HepG2 (cell line): ENCODE measurements at regions not wholly inside any gene's neighbourhood (a gene's known extent, or its start where the extent isn't known, plus 50 kb on each side); places are given as distances from the start of the nearest gene placed in this dataset.

Experiments
- AHDC1 ChIP-seq: sonication (generic); formaldehyde crosslinking; IDR thresholded peaks from 2 replicates; pipeline ENCODE4 v1.5.1; 2020; ENCODE audit warnings: mild to moderate bottlenecking, missing genetic modification reagents, borderline replicate concordance
- DDIT3 ChIP-seq: sonication (generic); formaldehyde crosslinking; IDR thresholded peaks from 2 replicates; pipeline ENCODE4 v1.4.0; 2020; ENCODE audit warnings: mild to moderate bottlenecking, missing genetic modification reagents
- ELF3 ChIP-seq: IDR thresholded peaks from 2 replicates; pipeline ENCODE4 v1.6.1; 2016; ENCODE audit warnings: missing genetic modification reagents, missing compliant biosample characterization
- FOSL1 ChIP-seq: sonication (generic); formaldehyde crosslinking; IDR thresholded peaks from 2 replicates; pipeline ENCODE4 v1.9.0; 2021; ENCODE audit warnings: missing genetic modification reagents, borderline replicate concordance
- FOXA3 ChIP-seq: IDR thresholded peaks from 2 replicates; pipeline ENCODE4 v1.6.1; 2016; ENCODE audit warnings: missing genetic modification reagents, missing compliant biosample characterization
- FOXK1 ChIP-seq: sonication (generic); formaldehyde crosslinking; IDR thresholded peaks from 2 replicates; pipeline ENCODE4 v1.4.0; 2020; ENCODE audit warnings: low read depth, missing genetic modification reagents, borderline replicate concordance
- LCORL ChIP-seq, 2 experiments: fragments of 450-650 bp in 1 of 2; sonication (generic) in 1 of 2; formaldehyde crosslinking in 1 of 2; IDR thresholded peaks; 2 replicates each; pipeline versions ENCODE4 v1.5.0 to v1.6.1; 2017 to 2020; ENCODE audit warnings: antibody characterized with exemption in 1 of 2, missing genetic modification reagents in 1 of 2
- NAIF1 ChIP-seq: sonication (generic); formaldehyde crosslinking; IDR thresholded peaks from 2 replicates; pipeline ENCODE4 v1.5.0; 2020; ENCODE audit warnings: mild to moderate bottlenecking, missing genetic modification reagents, borderline replicate concordance
- RAD21 ChIP-seq: fragments of 450-650 bp; formaldehyde crosslinking; IDR thresholded peaks from 2 replicates; pipeline ENCODE4 v1.5.0; 2020; ENCODE audit warnings: mild to moderate bottlenecking
- SMARCE1 ChIP-seq: fragments of 450-650 bp; IDR thresholded peaks from 2 replicates; pipeline ENCODE4 v1.6.1; 2017; ENCODE audit warnings: borderline replicate concordance
- SPEN ChIP-seq: sonication (generic); formaldehyde crosslinking; IDR thresholded peaks from 2 replicates; pipeline ENCODE4 v1.5.1; 2020; ENCODE audit warnings: low read depth, mild to moderate bottlenecking, missing genetic modification reagents
- ZBTB20 ChIP-seq: sonication (generic); formaldehyde crosslinking; IDR thresholded peaks from 2 replicates; pipeline ENCODE4 v1.8.1; 2023; ENCODE audit warnings: missing genetic modification reagents, low read depth, mild to moderate bottlenecking, borderline replicate concordance
- ZNF20 ChIP-seq: sonication (generic); formaldehyde crosslinking; IDR thresholded peaks from 2 replicates; pipeline ENCODE4 v1.4.0; 2020; ENCODE audit warnings: mild to moderate bottlenecking, moderate library complexity, missing genetic modification reagents
- ZNF260 ChIP-seq: sonication (generic); formaldehyde crosslinking; IDR thresholded peaks from 2 replicates; pipeline ENCODE4 v1.4.0; 2020; ENCODE audit warnings: missing genetic modification reagents, low read depth, mild to moderate bottlenecking, borderline replicate concordance
- ZNF326 ChIP-seq: sonication (generic); formaldehyde crosslinking; IDR thresholded peaks from 2 replicates; pipeline ENCODE4 v1.4.0; 2020; ENCODE audit warnings: missing genetic modification reagents, borderline replicate concordance
- ZNF513 ChIP-seq: sonication (generic); formaldehyde crosslinking; conservative IDR thresholded peaks from 2 replicates; pipeline ENCODE4 v1.5.0; 2020; ENCODE audit warnings: missing genetic modification reagents
- ZNF674 ChIP-seq: sonication (generic); formaldehyde crosslinking; IDR thresholded peaks from 2 replicates; pipeline ENCODE4 v1.5.0; 2020; ENCODE audit warnings: low read depth, mild to moderate bottlenecking, missing genetic modification reagents
- ZNF766 ChIP-seq: sonication (generic); formaldehyde crosslinking; IDR thresholded peaks from 2 replicates; pipeline ENCODE4 v1.5.0; 2020; ENCODE audit warnings: missing genetic modification reagents, borderline replicate concordance
- ZNF780A ChIP-seq: sonication (generic); formaldehyde crosslinking; IDR thresholded peaks from 2 replicates; pipeline ENCODE4 v1.8.0; 2022; ENCODE audit warnings: mild to moderate bottlenecking, missing genetic modification reagents, moderate library complexity
- ZSCAN31 ChIP-seq: sonication (generic); formaldehyde crosslinking; IDR thresholded peaks from 2 replicates; pipeline ENCODE4 v1.5.0; 2020; ENCODE audit warnings: low read depth, mild to moderate bottlenecking, missing genetic modification reagents
- ZSCAN9 ChIP-seq: IDR thresholded peaks from 2 replicates; pipeline ENCODE4 v1.6.1; 2016; ENCODE audit warnings: borderline replicate concordance

- TF ChIP-seq AHDC1 (peak; percentile 59; the same call in 1 of the 2 replicates), ZNF766 (no peak), ELF3 (CRISPR knock-in tag) (peak; percentile 55; the same call in 1 of the 2 replicates), LCORL (IDR thresholded peaks at IDR 0.05) (no peak), LCORL (CRISPR knock-in tag; IDR thresholded peaks at IDR 0.05) (peak; percentile 75), ZNF260 (CRISPR knock-in tag) (no peak), SPEN (CRISPR knock-in tag) (0 out of 2 replicates have a peak, but pooled peaks have one; percentile 40), ZNF513 (CRISPR knock-in tag) (no peak), DDIT3 (no peak), FOSL1 (no peak), ZNF674 (CRISPR knock-in tag) (no peak), ZBTB20 (CRISPR knock-in tag) (no peak), FOXA3 (CRISPR knock-in tag) (peak; percentile 85), SMARCE1 (no peak), ZNF20 (CRISPR knock-in tag) (no peak), ZSCAN31 (CRISPR knock-in tag) (no peak), FOXK1 (CRISPR knock-in tag) (no peak), NAIF1 (CRISPR knock-in tag) (no peak), ZNF780A (CRISPR knock-in tag) (no peak), RAD21 (CRISPR knock-in tag) (no peak), ZSCAN9 (CRISPR knock-in tag) (no peak), ZNF326 (no peak)
Observed at GRCh38 chr6:168196385-168196860, 117.4 kb upstream of the FRMD1 start (continued).
